8988T (cell line): ENCODE measurements at regions not wholly inside any gene's neighbourhood (a gene's known extent, or its start where the extent isn't known, plus 50 kb on each side); places are given as distances from the start of the nearest gene placed in this dataset.

Source experiments
- DNase-seq: peaks from one replicate; pipeline ENCODE4 v3.0.0; 2011

DNA sequence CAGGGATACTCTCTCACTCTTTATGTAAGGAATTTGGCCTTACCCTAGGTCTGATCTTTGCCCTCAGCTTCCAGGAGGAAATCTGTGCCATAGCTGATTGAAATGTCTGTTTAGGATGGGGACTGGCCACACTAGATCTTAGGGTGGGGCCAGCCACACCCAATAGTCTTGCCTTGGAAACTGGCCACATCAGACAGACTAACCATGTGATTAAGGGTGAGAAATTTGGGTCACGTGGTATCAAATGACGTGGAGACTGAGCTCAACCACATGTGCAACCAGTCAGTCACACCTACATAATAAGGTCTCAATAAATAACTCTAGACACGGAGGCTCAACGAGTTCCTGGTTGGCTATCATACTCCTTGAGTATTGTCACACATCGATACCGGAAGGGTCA lies 113.5 kb downstream of the CNTN3 start:
- DNase-seq, result no peak

DNA sequence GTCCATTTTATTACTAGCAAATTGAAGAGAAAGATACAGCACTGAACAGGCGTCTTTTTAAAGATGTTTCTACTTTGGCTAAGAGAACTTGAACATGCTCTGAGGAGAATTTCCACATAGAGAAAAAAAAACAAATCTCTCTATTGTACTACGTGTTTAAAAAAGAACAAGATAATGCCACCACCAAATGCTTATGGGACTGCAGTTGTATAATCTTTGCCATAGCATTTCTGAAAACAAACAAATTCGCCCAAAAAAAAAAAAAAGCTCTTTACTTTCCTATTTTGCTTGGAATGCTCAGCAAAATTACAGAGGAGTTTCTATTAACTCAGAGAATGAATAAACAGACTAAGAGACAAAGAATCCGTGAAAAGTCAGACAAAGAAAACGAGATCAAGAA lies 114.2 kb downstream of the CNTN3 start:
- no peak for DNase-seq

DNA sequence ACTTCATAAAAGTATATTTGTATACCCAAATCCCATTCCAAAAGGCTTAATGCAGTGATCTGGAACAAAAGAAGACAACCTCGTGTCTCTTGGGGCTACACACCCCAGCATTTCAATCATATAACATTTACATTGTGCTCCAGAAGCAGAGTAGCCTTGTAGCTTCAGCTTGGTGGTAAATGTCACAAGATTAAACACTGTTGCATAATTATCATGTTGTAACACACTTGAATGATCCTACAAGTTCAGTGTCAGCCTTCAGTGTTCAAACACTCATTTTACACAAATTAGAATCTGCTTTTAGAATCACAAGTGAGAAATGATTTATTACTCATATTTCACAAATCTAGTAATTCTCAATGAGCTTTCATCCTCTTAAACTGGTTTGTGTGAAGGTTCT lies 122.6 kb downstream of the CNTN3 start:
- DNase-seq, result no peak

GRCh38 chr3:74489050-74489792 lies 125.2 kb downstream of the CNTN3 start:
- no peak for DNase-seq

DNA sequence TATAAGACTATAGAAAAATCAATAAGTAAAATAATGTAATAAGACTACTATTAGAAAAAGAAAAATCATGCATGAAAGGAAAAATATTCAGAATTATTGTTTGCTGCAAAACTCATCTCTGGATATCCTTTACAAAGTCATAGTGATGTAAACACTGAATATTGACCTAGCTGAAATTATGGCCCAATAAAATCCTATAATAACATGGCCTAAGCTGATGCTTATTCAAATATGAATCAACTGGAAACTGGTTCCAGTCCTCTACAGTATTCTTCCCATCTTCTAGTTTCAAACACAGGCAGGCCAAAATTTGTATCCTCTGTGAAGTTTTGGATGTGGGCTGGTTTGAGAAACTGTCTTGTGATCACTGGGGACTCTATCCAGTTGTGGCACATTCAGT lies 134.5 kb downstream of the CNTN3 start:
- DNase-seq, result no peak

DNA sequence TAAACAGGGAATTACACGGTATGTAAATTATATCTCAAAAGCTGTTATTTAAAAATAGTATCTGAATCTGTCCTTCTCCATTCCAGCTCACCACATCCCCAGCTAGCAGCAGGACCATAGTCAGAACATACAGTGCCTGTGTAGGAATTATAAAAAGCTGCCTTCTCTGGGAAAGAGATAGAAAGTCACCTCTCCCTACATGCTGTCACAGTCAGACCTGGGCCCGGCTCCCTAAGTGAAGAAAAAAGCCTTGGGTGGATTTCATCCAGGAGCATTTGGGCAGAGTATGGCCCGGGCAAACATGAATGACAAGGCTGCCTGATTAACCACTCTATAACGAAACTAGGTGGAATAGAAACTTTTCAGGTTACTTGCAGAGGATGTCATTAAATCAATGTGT lies 144.1 kb downstream of the CNTN3 start:
- DNase-seq, result no peak

DNA sequence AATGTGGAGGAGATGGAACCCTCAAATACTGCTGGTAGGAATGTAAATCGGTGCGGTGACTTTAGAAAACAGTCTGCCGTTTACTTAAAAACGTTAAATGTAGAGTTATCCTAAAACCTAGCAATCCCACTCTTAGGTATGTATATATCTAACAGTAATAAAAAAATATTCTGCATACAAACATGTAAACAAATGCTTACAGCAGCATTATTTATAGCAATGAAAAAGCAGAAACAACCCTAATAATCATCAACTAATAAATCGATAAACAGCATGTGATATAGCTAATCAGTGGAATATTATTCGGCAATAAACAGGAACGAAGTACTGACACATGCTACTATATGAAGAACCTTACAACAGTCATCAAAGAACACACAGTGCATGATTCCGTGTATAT lies 144.7 kb downstream of the CNTN3 start:
- DNase-seq, result no peak

DNA sequence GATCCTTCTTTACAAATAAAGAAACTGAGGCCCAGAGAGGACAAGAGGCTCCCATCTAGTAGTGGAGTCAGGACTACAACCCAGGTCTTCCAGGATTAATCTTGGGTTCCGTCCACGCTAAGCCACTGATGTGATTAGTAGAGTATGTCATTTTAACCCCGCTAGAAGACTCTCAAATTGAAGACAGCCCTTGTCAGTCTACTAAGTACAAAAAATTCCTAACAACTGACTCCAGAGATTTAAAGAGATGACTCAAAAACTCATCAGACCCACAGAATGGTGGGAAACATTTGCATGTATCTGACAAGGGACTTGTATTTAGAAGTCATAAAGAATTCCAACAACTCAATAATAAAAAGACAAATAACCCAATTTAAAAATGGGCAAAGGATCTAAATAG lies 145.3 kb downstream of the CNTN3 start:
- peak; percentile 8 for DNase-seq

GRCh38 chr3:74465715-74466410 lies 148.6 kb downstream of the CNTN3 start:
- no peak for DNase-seq

DNA sequence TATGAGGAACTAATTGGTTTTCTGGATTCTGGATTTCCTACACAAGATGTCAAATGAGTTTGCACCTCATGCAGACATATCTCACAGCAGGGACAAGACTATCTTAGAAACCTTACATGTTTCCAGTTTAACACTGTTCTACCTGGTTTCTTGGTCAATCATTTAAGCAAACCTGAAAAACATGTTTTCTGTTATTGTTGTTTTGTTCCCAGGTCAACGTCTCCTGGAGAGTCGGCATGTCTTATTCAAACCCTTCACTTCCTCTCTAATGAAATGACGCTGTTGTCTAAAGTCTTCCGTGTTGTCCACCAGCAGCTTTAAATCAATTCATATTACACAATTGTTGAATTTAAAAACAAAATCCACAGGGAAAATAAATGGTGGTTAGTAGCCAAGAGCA lies 150.9 kb downstream of the CNTN3 start:
- DNase-seq, result no peak

DNA sequence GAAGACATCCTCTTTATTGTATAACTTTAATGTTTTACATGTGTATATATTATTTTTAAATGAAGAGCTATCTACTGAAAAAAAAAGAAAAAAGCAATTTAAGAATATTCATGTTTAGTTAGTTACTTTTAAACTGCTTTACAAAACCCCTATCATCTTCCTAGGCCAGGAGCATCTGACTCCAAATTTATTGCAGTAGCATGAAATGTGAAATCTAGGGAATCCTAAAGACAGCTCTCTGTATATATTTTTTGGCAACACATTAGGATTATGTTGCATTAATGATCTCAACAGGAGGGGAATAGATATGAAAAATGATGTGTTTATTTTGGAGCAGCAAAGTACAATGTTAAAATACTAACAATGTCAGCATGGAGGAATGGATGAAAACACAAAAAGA lies 158.3 kb downstream of the CNTN3 start:
- no peak for DNase-seq

GRCh38 chr3:74447221-74447620 lies 167.2 kb downstream of the CNTN3 start:
- DNase-seq, result no peak

- DNase-seq, result no peak
These were observed 168.9 kb downstream of the CNTN3 start for GRCh38 chr3:74445541-74445940.

DNA sequence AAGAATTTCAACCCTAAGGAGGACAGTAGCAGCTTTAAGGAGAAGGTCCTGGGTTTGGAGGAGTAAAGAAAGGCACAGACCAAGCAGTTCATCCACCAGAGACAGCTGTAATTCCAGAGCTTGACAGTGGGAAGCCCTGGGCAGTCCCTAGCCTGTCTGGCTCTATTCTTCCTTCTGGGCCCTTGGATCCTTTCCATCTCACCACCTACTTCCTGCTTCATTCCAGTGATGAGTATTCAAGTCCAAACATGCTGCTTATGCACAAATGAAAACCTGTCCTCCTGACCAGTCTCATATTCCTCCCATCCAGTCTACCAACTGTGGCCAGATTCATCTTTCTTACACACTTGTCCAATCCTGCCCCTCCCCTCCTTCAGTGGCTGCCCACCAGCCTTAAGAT lies 171.4 kb downstream of the CNTN3 start:
- DNase-seq, result no peak

- DNase-seq, result no peak
These were observed 171.8 kb downstream of the CNTN3 start for GRCh38 chr3:74442683-74443082.

DNA sequence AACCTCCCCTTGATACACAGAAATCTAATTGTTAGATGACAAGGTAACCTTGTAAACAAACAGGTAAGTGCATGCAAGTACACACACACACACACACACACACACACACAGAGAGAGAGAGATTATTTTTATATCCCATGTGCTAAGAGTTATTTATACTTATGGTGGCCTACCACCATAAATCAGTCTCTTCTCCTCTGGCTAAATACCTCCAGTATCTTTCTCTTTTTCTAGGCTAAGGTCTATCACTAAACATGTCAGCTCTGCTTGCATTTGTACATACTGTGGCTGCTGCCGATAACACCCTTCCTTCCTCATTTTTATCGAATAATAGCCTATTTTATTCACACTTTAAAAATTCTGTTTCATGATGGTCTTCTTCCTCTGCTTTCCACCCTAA lies 172.4 kb downstream of the CNTN3 start:
- no peak for DNase-seq

GRCh38 chr3:74436184-74436583 lies 178.3 kb downstream of the CNTN3 start:
- no peak for DNase-seq

DNA sequence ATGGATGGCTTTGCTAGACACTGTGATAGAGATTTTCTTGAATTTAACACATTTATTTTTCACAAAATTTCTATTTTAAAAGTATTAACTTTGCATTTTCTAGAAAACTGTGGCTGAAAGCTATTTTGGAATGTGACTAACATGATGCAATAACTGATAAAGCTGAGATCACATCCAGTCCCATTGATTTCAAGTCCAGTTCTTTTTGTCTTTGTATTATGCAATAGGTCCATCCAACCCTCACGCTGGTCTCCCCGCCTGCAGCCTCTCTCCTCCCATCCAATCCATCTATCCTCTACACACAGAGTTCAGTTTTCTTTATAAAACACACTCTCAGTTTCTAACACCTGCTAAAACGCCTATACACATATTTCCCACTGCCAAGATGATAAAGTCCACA lies 178.8 kb downstream of the CNTN3 start:
- DNase-seq, result no peak

DNA sequence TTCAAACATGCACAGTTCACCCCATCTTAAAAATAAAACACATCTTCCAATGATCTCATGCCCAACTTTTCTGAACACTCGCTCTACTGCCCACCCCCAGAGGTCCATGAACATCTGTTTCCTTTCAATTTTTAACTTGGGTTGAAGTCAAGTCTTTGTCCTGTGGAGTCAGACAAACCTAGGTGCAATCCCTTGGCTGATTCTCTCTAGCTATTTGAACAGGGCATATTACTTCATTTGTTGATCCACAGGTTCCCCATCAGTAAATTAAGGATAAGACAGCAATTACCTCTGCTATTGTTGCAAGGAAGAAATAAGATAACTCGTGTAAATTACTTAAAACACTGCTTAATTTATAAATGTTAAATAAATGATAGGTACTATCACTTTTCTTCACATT lies 180.1 kb downstream of the CNTN3 start:
- DNase-seq, result no peak

DNA sequence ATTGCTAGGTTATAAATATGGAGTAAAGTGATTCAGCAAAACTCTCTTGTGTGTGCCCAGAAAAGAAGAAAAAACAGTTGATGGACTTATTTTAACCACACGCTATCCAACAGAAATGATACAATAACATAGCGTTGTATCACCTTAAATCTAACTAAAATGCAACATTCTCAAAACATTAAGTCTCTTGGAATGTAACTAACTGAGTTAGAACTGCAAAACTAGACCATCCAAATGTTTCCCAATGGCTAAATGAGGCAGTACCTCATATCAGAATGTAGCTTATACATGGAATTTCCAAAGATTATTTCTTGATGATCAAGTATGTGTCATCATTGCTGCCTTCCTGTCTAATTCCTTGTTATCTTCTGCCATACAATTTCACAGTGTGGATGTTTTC lies 187.9 kb downstream of the CNTN3 start:
- DNase-seq, result no peak

GRCh38 chr3:74423867-74424266 lies 190.6 kb downstream of the CNTN3 start:
- DNase-seq, result no peak

DNA sequence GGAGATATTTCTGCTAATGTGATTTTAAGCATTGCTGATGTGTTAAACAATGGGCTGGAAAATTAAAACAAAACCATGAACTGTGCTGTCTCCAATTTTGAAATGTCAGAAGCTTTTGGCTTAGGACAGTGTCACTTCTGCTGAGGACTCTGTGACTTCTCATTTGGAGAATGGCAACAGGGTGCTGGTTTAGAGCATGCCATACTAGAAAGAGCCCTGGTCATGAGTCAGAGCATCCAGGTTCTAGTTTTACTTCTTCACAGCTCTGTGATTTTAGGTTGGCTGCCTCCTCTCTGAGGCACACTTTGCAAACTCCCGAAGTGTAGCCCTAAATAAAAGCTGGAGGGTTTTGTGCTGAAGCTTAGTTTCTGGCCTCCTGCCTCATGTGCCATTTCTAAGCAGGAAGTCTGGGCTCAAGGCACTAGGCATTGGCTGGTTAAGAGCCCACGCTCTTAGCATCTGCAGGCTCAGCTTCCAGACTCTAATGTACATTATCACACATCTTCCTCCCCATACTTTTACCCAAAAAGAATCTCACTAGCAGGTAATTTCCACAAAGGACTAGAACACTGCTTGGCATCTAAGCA lies 193.8 kb downstream of the CNTN3 start:
- DNase-seq, result no peak

GRCh38 chr3:74415731-74416130 lies 198.7 kb downstream of the CNTN3 start:
- DNase-seq, result no peak

GRCh38 chr3:74413547-74414241 lies 200.8 kb downstream of the CNTN3 start:
- DNase-seq, result no peak
